ENCODE measurements at regions not wholly inside any gene's neighbourhood (a gene's known extent, or its start where the extent isn't known, plus 50 kb on each side); places are given as distances from the start of the nearest gene placed in this dataset.

DNA sequence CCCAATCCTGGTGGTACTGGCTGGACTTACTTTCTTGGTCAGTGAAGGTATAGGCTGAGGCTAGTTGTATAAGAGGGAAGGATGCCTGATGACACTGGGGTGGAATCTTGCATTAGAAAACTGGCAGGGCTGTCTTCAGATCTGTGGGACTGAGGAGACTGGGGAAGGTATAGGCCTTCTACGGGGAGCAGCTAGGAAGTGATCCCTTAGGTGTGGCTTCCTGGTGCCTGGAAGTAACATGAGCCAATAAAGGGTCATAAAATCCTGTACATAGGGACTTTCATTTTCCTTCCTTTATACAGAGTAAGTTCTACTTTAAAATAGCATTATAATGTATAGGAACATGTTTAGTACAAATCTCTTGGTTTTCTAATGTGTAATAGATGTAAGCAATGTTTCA, 716.8 kb downstream of the LRFN5 start:
- Histone ChIP-seq H3K4me1 (ENCODE audit: insufficient read depth, low read length, poor library complexity, severe bottlenecking) (peaks cover 4% of the 10 kb centered on the region), H3K36me3 (ENCODE audit: insufficient read depth, low read length, poor library complexity, severe bottlenecking) (no peaks in the 10 kb centered on the region), H3K27ac (ENCODE audit: low read depth, low read length, poor library complexity, severe bottlenecking) (no peak overlapping the region), H3K27me3 (replicated peaks; ENCODE audit: insufficient read depth, low read depth, low read length, poor library complexity) (no peaks in the 10 kb centered on the region), H3K4me3 (ENCODE audit: low read depth, low read length, poor library complexity, severe bottlenecking) (no peak overlapping the region), H3K9me3 (ENCODE audit: low read depth, low read length, poor library complexity, severe bottlenecking) (no peaks in the 10 kb centered on the region)
- CTCF ChIA-PET: no interaction called here
- TF ChIP-seq CTCF (conservative IDR thresholded peaks at IDR 0.05; ENCODE audit: low read depth, low read length) (no peak), EZH2 (IDR thresholded peaks at IDR 0.05; ENCODE audit: borderline replicate concordance, low read depth, low read length, poor library complexity, severe bottlenecking) (no peak)
- POLR2A ChIA-PET (ENCODE audit: low non-redundant PET): no interaction called here
- intact Hi-C loops (cut with micrococcal nuclease; ENCODE audit: unreplicated experiment): no loop called here
- no peak for DNase-seq (ENCODE audit: low spot score)
- BruUV-seq (replicated peaks): no TSS peak

GRCh38 chr14:42322531-42323284, 716.0 kb downstream of the LRFN5 start:
- Histone ChIP-seq H3K36me3 (ENCODE audit: insufficient read depth, low read length, poor library complexity, severe bottlenecking) (no peaks in the 10 kb centered on the region), H3K27ac (ENCODE audit: low read depth, low read length, poor library complexity, severe bottlenecking) (no peak overlapping the region), H3K27me3 (replicated peaks; ENCODE audit: insufficient read depth, low read depth, low read length, poor library complexity) (no peaks in the 10 kb centered on the region), H3K4me1 (ENCODE audit: insufficient read depth, low read length, poor library complexity, severe bottlenecking) (no peaks in the 10 kb centered on the region), H3K9me3 (ENCODE audit: low read depth, low read length, poor library complexity, severe bottlenecking) (no peaks in the 10 kb centered on the region), H3K4me3 (ENCODE audit: low read depth, low read length, poor library complexity, severe bottlenecking) (no peak overlapping the region)
- TF ChIP-seq CTCF (conservative IDR thresholded peaks at IDR 0.05; ENCODE audit: low read depth, low read length): no peak
- TF ChIP-seq EZH2 (IDR thresholded peaks at IDR 0.05; ENCODE audit: borderline replicate concordance, low read depth, low read length, poor library complexity, severe bottlenecking): no peak
- CTCF ChIA-PET: no interaction called here
- DNase-seq (ENCODE audit: low spot score): no peak
- POLR2A ChIA-PET (ENCODE audit: low non-redundant PET): no interaction called here
- intact Hi-C loops (cut with micrococcal nuclease; ENCODE audit: unreplicated experiment): no loop called here
- BruUV-seq (replicated peaks): no TSS peak

DNA sequence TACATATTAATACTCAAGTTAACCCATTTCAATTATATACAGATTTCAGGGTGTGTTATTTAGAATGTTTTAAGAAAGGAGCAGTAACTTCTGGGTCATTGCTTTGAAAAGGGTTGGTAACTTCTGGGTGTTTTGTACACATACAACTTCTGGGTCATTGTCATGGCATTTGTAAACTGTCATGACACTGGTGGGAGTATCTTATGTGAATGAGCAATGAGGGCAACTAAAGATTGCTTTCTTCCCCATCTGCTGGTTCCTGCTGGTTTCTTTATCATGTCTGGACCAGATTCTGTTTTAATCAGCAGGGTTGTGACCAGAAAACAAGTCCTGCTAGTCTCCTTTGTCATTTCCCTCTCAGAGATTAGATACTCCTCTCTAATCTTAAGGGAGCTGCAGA, 713.3 kb downstream of the LRFN5 start:
- H3K27ac ChIP-seq (ENCODE audit: low read depth, low read length, poor library complexity, severe bottlenecking): no peak overlapping the region
- no TSS peak for BruUV-seq (replicated peaks)
- CTCF ChIA-PET: no interaction called here
- TF ChIP-seq CTCF (conservative IDR thresholded peaks at IDR 0.05; ENCODE audit: low read depth, low read length) (no peak), EZH2 (IDR thresholded peaks at IDR 0.05; ENCODE audit: borderline replicate concordance, low read depth, low read length, poor library complexity, severe bottlenecking) (no peak)
- intact Hi-C loops (cut with micrococcal nuclease; ENCODE audit: unreplicated experiment): loop anchor here (10.0 kb wide), 1 partner anchor 715 kb away; the partner anchor contains the start of gene LRFN5
- H3K36me3 ChIP-seq (ENCODE audit: insufficient read depth, low read length, poor library complexity, severe bottlenecking): no peaks in the 10 kb centered on the region
- H3K4me1 ChIP-seq (ENCODE audit: insufficient read depth, low read length, poor library complexity, severe bottlenecking): peaks cover 12% of the 10 kb centered on the region
- no peaks in the 10 kb centered on the region for H3K27me3 ChIP-seq (replicated peaks; ENCODE audit: insufficient read depth, low read depth, low read length, poor library complexity)
- DNase-seq (ENCODE audit: low spot score): no peak
- H3K9me3 ChIP-seq (ENCODE audit: low read depth, low read length, poor library complexity, severe bottlenecking): no peaks in the 10 kb centered on the region
- H3K4me3 ChIP-seq (ENCODE audit: low read depth, low read length, poor library complexity, severe bottlenecking): no peak overlapping the region
- POLR2A ChIA-PET (ENCODE audit: low non-redundant PET): no interaction called here
